Astrocyte (in vitro differentiated cells and primary cell): ENCODE measurements at regions not wholly inside any gene's neighbourhood (a gene's known extent, or its start where the extent isn't known, plus 50 kb on each side); places are given as distances from the start of the nearest gene placed in this dataset.

Experiments
- DNase-seq: peaks from one replicate; pipeline ENCODE4 v3.0.0-alpha.2; 2010; ENCODE audit warnings: low read depth
- FAIRE-seq: peaks from 2 replicates; lab custom pipeline; 2011; peaks lifted over from hg19 to GRCh38; lab: Jason Lieb, UNC
- H2AFZ ChIP-seq: 2 replicates; pipeline ENCODE4 v1.6.0; 2012; ENCODE audit warnings: low read depth, low read length, inconsistent platforms
- H3K27ac ChIP-seq: 2 replicates; pipeline ENCODE4 v1.5.1; 2011; ENCODE audit warnings: low read depth, low read length, inconsistent platforms
- H3K27me3 ChIP-seq: 2 replicates; pipeline ENCODE4 v1.6.0; 2011; ENCODE audit warnings: low read length, inconsistent platforms; ENCODE audit not compliant: insufficient read depth
- H3K36me3 ChIP-seq: 2 replicates; pipeline ENCODE4 v1.5.1; 2011; ENCODE audit warnings: low read length, inconsistent platforms; ENCODE audit not compliant: insufficient read depth
- H3K4me1 ChIP-seq: 2 replicates; pipeline ENCODE4 v1.5.1; 2011; ENCODE audit warnings: low read length, inconsistent platforms; ENCODE audit not compliant: insufficient read depth
- H3K4me2 ChIP-seq: 2 replicates; pipeline ENCODE4 v1.6.0; 2012; ENCODE audit warnings: low read length, inconsistent platforms
- H3K4me3 ChIP-seq: 2 replicates; pipeline ENCODE4 v1.5.1; 2011; ENCODE audit warnings: low read depth, mild to moderate bottlenecking, low read length, inconsistent platforms; ENCODE audit not compliant: insufficient read depth
- H3K79me2 ChIP-seq: 2 replicates; pipeline ENCODE4 v1.6.0; 2012; ENCODE audit warnings: mild to moderate bottlenecking, low read length, inconsistent platforms; ENCODE audit not compliant: insufficient read depth
- H3K9ac ChIP-seq: 2 replicates; pipeline ENCODE4 v1.6.0; 2012; ENCODE audit warnings: mild to moderate bottlenecking, low read length, inconsistent platforms
- H3K9me3 ChIP-seq: 2 replicates; pipeline ENCODE4 v1.5.1; 2012; ENCODE audit warnings: low read depth, mild to moderate bottlenecking, low read length, inconsistent platforms; ENCODE audit not compliant: insufficient read depth
- H4K20me1 ChIP-seq: 2 replicates; pipeline ENCODE4 v1.6.0; 2012; ENCODE audit warnings: low read length, inconsistent platforms; ENCODE audit not compliant: insufficient read depth
- H3K27ac Mint-ChIP-seq: one replicate; pipeline ENCODE4 v1.8.0; 2021; ENCODE audit warnings: mild to moderate bottlenecking, mixed read lengths; ENCODE audit not compliant: unreplicated experiment
- H3K27me3 Mint-ChIP-seq: one replicate; pipeline ENCODE4 v1.8.0; 2021; ENCODE audit warnings: low read depth, mixed read lengths; ENCODE audit not compliant: unreplicated experiment
- H3K36me3 Mint-ChIP-seq: one replicate; pipeline ENCODE4 v1.8.0; 2021; ENCODE audit warnings: low read depth, mixed read lengths; ENCODE audit not compliant: unreplicated experiment
- H3K4me1 Mint-ChIP-seq: one replicate; pipeline ENCODE4 v1.8.0; 2021; ENCODE audit warnings: low read depth, mixed read lengths; ENCODE audit not compliant: unreplicated experiment
- H3K4me3 Mint-ChIP-seq: one replicate; pipeline ENCODE4 v1.8.0; 2021; ENCODE audit warnings: mild to moderate bottlenecking, moderate library complexity, mixed read lengths; ENCODE audit not compliant: unreplicated experiment
- H3K9me3 Mint-ChIP-seq: one replicate; pipeline ENCODE4 v1.8.0; 2021; ENCODE audit warnings: mild to moderate bottlenecking, mixed read lengths; ENCODE audit not compliant: unreplicated experiment
- CTCF ChIP-seq: IDR thresholded peaks from 2 replicates; pipeline ENCODE4 v1.5.1; 2011; ENCODE audit warnings: low read depth, mild to moderate bottlenecking, inconsistent platforms, low read length, moderate library complexity; ENCODE audit not compliant: insufficient read depth
- EZH2 ChIP-seq: IDR thresholded peaks from 2 replicates; pipeline ENCODE4 v1.6.1; 2012; ENCODE audit warnings: mild to moderate bottlenecking, low read length, inconsistent platforms; ENCODE audit not compliant: insufficient read depth

GRCh38 chr1:219333626-219334025, 159.9 kb downstream of the LYPLAL1 start:
- FAIRE-seq = no peak
- H3K9ac ChIP-seq = no peak overlapping the region
- no peaks in the 10 kb centered on the region for H3K36me3 Mint-ChIP-seq

DNA sequence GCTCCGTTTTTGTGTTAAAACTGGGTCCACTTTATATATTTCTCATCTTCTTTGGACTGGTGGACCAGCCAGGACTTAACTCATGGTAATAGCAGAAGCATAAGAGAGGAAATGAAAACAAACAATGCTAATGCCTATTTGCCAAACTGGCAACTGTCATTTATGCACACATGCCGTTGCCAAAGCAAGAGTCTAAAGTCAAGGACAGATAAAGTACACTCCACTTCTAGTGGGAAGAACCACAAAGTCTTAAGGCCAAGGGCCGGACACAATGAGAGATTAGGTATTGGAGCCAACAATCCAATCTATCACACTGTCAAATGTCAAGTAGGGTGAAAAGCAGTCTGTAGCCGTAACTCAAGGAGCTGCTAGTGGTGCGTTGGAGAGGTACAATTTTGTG, 157.7 kb downstream of the LYPLAL1 start:
- no peaks in the 10 kb centered on the region for H3K79me2 ChIP-seq
- no peaks in the 10 kb centered on the region for H4K20me1 ChIP-seq
- FAIRE-seq (no peak), DNase-seq (no peak)
- Mint-ChIP-seq H3K27ac (no peak overlapping the region), H3K9me3 (peaks cover 4% of the 10 kb centered on the region), H3K27me3 (no peaks in the 10 kb centered on the region), H3K36me3 (peaks cover 4% of the 10 kb centered on the region), H3K4me3 (no peak overlapping the region), H3K4me1 (peaks cover 23% of the 10 kb centered on the region)
- no peak overlapping the region for H3K4me2 ChIP-seq
- no peaks in the 10 kb centered on the region for H3K36me3 ChIP-seq
- no peak overlapping the region for H3K9ac ChIP-seq
- H3K27me3 ChIP-seq = no peaks in the 10 kb centered on the region
- TF ChIP-seq CTCF = no peak
- TF ChIP-seq EZH2 = no peak
- H3K27ac ChIP-seq = no peak overlapping the region
- no peaks in the 10 kb centered on the region for H3K9me3 ChIP-seq
- no peak overlapping the region for H2AFZ ChIP-seq
- H3K4me1 ChIP-seq = peaks cover 14% of the 10 kb centered on the region
- H3K4me3 ChIP-seq = no peak overlapping the region

More at GRCh38 chr1:219333626-219334025, 159.9 kb downstream of the LYPLAL1 start:
- no peak overlapping the region for H3K4me3 Mint-ChIP-seq
- H3K4me1 Mint-ChIP-seq = peaks cover 20% of the 10 kb centered on the region
- no peak overlapping the region for H3K27ac Mint-ChIP-seq
- no peaks in the 10 kb centered on the region for H3K79me2 ChIP-seq
- H3K27ac ChIP-seq = no peak overlapping the region
- no peaks in the 10 kb centered on the region for H3K27me3 ChIP-seq
- no peak overlapping the region for H2AFZ ChIP-seq
- H3K9me3 Mint-ChIP-seq = no peaks in the 10 kb centered on the region
- H3K27me3 Mint-ChIP-seq = no peaks in the 10 kb centered on the region
- TF ChIP-seq EZH2 (no peak), CTCF (no peak)
- no peaks in the 10 kb centered on the region for H3K9me3 ChIP-seq
- H3K4me1 ChIP-seq = peaks cover 14% of the 10 kb centered on the region
- H3K4me3 ChIP-seq = no peak overlapping the region
- H4K20me1 ChIP-seq = no peaks in the 10 kb centered on the region
- no peak overlapping the region for H3K4me2 ChIP-seq
- H3K36me3 ChIP-seq = no peaks in the 10 kb centered on the region
- DNase-seq = no peak

DNA sequence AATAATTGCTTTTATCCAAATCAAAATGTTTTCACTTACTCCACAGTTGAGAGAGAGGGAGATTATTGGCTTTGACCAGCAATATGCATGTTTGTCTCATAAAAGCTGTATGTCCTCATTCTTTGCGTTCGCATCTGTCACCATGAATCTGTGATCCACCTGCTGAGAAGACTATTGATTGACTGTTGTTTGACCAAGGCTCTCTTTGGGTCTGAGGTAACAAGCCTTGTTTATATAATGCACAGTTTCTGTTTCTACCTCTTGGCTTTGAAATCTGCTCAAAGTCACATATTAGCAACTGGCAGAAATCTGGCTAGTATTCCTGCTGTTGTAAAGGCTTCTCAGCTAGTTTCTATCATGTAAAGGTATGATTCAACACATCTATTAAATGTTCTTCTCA, 157.0 kb downstream of the LYPLAL1 start:
- Mint-ChIP-seq H3K27me3 (no peaks in the 10 kb centered on the region), H3K9me3 (peaks cover 4% of the 10 kb centered on the region), H3K27ac (no peak overlapping the region), H3K4me1 (peaks cover 24% of the 10 kb centered on the region), H3K36me3 (peaks cover 4% of the 10 kb centered on the region), H3K4me3 (no peak overlapping the region)
- Histone ChIP-seq H3K9me3 (no peaks in the 10 kb centered on the region), H3K4me2 (no peak overlapping the region), H2AFZ (no peak overlapping the region), H3K79me2 (no peaks in the 10 kb centered on the region), H3K9ac (no peak overlapping the region), H3K27me3 (no peaks in the 10 kb centered on the region), H3K36me3 (no peaks in the 10 kb centered on the region), H3K27ac (no peak overlapping the region), H3K4me3 (no peak overlapping the region), H3K4me1 (peaks cover 15% of the 10 kb centered on the region), H4K20me1 (no peaks in the 10 kb centered on the region)
- DNase-seq (no peak), FAIRE-seq (peak; percentile 5)
- TF ChIP-seq EZH2 (no peak), CTCF (no peak)
